ENCODE measurements at regions not wholly inside any gene's neighbourhood (a gene's known extent, or its start where the extent isn't known, plus 50 kb on each side); places are given as distances from the start of the nearest gene placed in this dataset.

GRCh38 chr3:145737952-145738351 is 423.0 kb downstream of the PLOD2 start:
- no peaks in the 10 kb centered on the region for H4K20me1 ChIP-seq (ENCODE audit: control insufficient read depth, insufficient read depth, insufficient read length)
- H2BK20ac ChIP-seq (ENCODE audit: low read depth, low read length, poor library complexity, severe bottlenecking): no peak overlapping the region
- TF ChIP-seq, protein P1, sequence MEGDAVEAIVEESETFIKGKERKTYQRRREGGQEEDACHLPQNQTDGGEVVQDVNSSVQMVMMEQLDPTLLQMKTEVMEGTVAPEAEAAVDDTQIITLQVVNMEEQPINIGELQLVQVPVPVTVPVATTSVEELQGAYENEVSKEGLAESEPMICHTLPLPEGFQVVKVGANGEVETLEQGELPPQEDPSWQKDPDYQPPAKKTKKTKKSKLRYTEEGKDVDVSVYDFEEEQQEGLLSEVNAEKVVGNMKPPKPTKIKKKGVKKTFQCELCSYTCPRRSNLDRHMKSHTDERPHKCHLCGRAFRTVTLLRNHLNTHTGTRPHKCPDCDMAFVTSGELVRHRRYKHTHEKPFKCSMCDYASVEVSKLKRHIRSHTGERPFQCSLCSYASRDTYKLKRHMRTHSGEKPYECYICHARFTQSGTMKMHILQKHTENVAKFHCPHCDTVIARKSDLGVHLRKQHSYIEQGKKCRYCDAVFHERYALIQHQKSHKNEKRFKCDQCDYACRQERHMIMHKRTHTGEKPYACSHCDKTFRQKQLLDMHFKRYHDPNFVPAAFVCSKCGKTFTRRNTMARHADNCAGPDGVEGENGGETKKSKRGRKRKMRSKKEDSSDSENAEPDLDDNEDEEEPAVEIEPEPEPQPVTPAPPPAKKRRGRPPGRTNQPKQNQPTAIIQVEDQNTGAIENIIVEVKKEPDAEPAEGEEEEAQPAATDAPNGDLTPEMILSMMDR (conservative IDR thresholded peaks at IDR 0.05): no peak
- Mint-ChIP-seq H3K27me3 (ENCODE audit: low read depth) (no peaks in the 10 kb centered on the region), H3K36me3 (ENCODE audit: insufficient read depth in 1 of 3, low read depth in 3 of 3) (no peaks in the 10 kb centered on the region; a peak in 1 of 7 replicates), H3K4me1 (peaks cover 0 to 3% of the 10 kb centered on the region in 2 experiments; a peak in 1 of 4 replicates), H3K27ac (no peak overlapping the region), H3K9me3 (peaks cover 0 to 3% of the 10 kb centered on the region in 2 experiments; a peak in 3 of 5 replicates), H3K4me3 (no peak overlapping the region)
- H2BK15ac ChIP-seq (ENCODE audit: low read depth, low read length): no peak overlapping the region
- no peak overlapping the region for H3K9ac ChIP-seq (ENCODE audit: extremely low read depth, insufficient read length, low read length)
- DNase-seq: no peak
- H3K23me2 ChIP-seq (ENCODE audit: insufficient read length, low read depth, low read length, poor library complexity, severe bottlenecking): no peaks in the 10 kb centered on the region
- H2BK12ac ChIP-seq (ENCODE audit: insufficient read length, low read depth, low read length): no peak overlapping the region
- no peak overlapping the region for H4K5ac ChIP-seq (ENCODE audit: insufficient read length, low read depth, low read length)
- H3K18ac ChIP-seq (ENCODE audit: insufficient read length, low read depth, low read length): no peak overlapping the region
- no peak overlapping the region for H3K4ac ChIP-seq (ENCODE audit: low read depth, low read length)
- WGBS (ENCODE audit: extremely low coverage, insufficient read length, low lambda C conversion rate): no CpG with 5 or more reads among the region's 1 CpG
- no peak overlapping the region for H3K56ac ChIP-seq (ENCODE audit: insufficient read length, low read depth, low read length)
- no peaks in the 10 kb centered on the region for H3K9me3 ChIP-seq (ENCODE audit: control insufficient read depth, low read depth, low read length)
- no peak overlapping the region for H3K27ac ChIP-seq (ENCODE audit: insufficient read length, low read depth, low read length)
- H3K4me2 ChIP-seq (ENCODE audit: insufficient read depth, insufficient read length, low read length): no peak overlapping the region
- H3T11ph ChIP-seq (ENCODE audit: low read length): no peak overlapping the region
- H2BK5ac ChIP-seq (ENCODE audit: insufficient read length, low read length): no peak overlapping the region
- no peak overlapping the region for H4K8ac ChIP-seq (replicated peaks; ENCODE audit: insufficient read length, low read depth, low read length)
- H3K4me1 ChIP-seq (ENCODE audit: insufficient read depth, low read length): no peaks in the 10 kb centered on the region
- no peaks in the 10 kb centered on the region for H3K79me1 ChIP-seq (ENCODE audit: insufficient read depth, low read depth, low read length, poor library complexity, severe bottlenecking)
- no peak overlapping the region for H3K14ac ChIP-seq (ENCODE audit: insufficient read depth, low read length)
- H2AFZ ChIP-seq (ENCODE audit: low read length): no peak overlapping the region
- H3K23ac ChIP-seq (ENCODE audit: insufficient read length, low read depth, low read length): no peak overlapping the region
- H4K91ac ChIP-seq (ENCODE audit: insufficient read length, low read depth, low read length): no peak overlapping the region
- no peaks in the 10 kb centered on the region for H3K79me2 ChIP-seq (ENCODE audit: insufficient read depth, low read length)
- no peak overlapping the region for H2AK5ac ChIP-seq (ENCODE audit: insufficient read length, low read length)
- no peaks in the 10 kb centered on the region for H3K27me3 ChIP-seq (ENCODE audit: insufficient read depth, low read length)
- no peak overlapping the region for H2BK120ac ChIP-seq (ENCODE audit: low read depth, low read length, poor library complexity, severe bottlenecking)

All from H9 (cell line).